Breast epithelium (tissue), 3 donors: ENCODE measurements at regions not wholly inside any gene's neighbourhood (a gene's known extent, or its start where the extent isn't known, plus 50 kb on each side); places are given as distances from the start of the nearest gene placed in this dataset.

ENCODE experiments used
- POLR2A ChIP-seq: fragments of 450-650 bp; IDR thresholded peaks from one replicate; pipeline ENCODE4 v1.6.1; 2016; ENCODE audit warnings: antibody characterized with exemption, mild to moderate bottlenecking, moderate library complexity
- TF ChIP-seq, protein P1 (sequence below), 3 donors: fragments of 450-650 bp; IDR thresholded peaks; one replicate each; pipeline ENCODE4 v1.5.1; 2016 to 2017; ENCODE audit warnings: antibody characterized with exemption in 3 of 3, mild to moderate bottlenecking in 3 of 3, moderate library complexity in 3 of 3

DNA sequence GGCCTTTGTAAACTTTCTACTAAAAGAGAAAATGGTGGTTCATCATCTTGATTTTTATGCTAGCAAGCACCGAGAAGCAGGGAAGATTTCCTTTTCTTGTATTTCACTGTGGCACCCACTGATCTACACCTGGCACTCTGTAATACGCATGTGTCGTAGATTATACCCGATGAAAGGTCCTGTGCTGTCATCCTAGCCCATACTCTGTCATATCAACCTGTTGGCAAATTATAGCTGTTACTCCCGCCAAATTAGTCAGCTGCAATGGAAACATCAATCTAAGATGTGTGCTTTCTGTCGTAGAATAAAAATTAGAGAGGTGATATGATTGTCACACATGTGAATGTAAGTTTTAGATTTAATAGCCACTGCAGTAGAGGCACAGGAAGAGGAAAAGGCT lies 263.4 kb upstream of the PITX2 start:
- TF ChIP-seq, protein P1, sequence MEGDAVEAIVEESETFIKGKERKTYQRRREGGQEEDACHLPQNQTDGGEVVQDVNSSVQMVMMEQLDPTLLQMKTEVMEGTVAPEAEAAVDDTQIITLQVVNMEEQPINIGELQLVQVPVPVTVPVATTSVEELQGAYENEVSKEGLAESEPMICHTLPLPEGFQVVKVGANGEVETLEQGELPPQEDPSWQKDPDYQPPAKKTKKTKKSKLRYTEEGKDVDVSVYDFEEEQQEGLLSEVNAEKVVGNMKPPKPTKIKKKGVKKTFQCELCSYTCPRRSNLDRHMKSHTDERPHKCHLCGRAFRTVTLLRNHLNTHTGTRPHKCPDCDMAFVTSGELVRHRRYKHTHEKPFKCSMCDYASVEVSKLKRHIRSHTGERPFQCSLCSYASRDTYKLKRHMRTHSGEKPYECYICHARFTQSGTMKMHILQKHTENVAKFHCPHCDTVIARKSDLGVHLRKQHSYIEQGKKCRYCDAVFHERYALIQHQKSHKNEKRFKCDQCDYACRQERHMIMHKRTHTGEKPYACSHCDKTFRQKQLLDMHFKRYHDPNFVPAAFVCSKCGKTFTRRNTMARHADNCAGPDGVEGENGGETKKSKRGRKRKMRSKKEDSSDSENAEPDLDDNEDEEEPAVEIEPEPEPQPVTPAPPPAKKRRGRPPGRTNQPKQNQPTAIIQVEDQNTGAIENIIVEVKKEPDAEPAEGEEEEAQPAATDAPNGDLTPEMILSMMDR (IDR thresholded peaks at IDR 0.05), result no peak
- no peak for TF ChIP-seq POLR2A
